NCI-H2171 treated with DMSO at 0.1 percent for 48 hours (cell line): ENCODE measurements at regions not wholly inside any gene's neighbourhood (a gene's known extent, or its start where the extent isn't known, plus 50 kb on each side); places are given as distances from the start of the nearest gene placed in this dataset.

Experiments
- DNase-seq: peaks from one replicate; lab custom pipeline; 2025; lab: John Stamatoyannopoulos, UW

GRCh38 chr17:12530161-12530560 is 135.5 kb upstream of the MYOCD start:
- no peak for DNase-seq

DNA sequence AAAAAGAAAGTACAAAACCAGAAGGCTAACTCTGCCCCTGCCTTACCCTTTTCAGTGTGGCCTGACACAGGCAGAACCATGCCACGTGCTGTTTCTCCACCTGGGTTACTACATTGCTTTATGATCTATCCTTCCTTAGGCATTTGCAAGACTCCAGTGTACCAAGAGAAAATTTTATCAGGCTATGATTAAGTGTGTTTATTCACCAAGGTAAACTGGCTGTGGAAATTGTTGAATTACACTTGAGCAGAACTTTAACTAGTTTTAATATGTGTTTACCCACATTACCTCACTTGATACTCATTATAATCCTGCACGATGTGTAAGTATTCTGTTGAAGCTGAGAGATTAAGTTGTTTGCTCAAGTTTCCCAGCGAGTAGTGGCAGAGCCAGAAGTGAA is 129.7 kb upstream of the MYOCD start:
- DNase-seq = no peak

DNA sequence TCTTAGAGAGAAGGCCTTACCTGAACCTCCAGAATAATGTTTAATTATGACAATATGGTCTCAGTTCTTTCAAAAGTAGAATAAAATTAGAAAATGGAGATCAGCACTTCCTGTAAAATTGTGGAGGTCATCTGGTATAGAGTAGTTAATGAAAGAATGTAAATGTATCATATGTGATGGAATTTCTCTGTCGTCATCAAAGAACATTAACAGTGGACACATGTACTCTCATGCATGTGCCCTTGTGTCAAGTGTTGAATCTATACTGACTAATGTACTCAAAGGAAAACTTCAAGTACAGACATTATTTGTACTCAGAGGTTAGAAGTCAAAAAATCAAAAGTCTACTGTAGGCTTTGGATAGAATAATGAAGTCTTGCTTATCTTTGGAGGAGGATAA is 129.2 kb upstream of the MYOCD start:
- DNase-seq = no peak

DNA sequence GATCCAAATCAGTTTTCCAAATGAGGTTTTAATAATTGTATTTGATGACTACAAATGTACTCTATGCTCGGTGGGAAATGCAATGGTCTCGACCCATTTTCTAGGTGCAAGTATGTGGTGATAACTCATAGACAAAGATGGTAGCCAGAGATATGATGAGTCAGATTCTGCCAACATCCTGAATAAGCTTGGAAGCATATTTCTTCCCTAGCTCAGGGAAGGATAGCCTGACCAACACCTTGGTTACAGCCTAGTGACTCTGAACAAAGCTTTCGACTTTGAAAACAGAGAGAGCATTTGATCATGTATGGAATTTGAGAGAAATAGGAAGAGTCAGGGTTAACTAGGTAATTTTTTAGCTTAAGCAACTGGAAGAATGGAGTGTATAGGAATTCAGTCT is 128.3 kb upstream of the MYOCD start:
- no peak for DNase-seq

DNA sequence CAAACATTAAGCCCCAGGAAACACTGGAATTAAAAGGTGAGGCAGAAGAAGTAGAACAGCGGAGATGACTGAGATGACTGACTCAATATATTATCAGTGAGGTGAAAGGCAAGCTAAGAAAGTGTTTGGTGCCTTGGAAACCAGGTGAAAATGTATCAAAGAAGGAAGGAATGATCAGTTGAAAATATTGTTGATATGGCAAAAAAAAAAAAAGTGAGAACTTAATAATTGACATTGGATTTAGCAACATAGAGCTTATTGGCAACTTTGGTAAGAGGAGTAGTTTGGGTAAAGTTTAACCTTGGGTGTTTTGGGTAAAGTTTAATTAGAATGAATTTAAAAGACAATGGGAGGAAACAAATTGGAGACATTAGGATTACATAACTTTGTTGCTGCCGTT is 127.7 kb upstream of the MYOCD start:
- DNase-seq = no peak

- peak; percentile 39 for DNase-seq
These were observed 119.7 kb upstream of the MYOCD start for GRCh38 chr17:12545877-12546513.

GRCh38 chr17:12546983-12547382 is 118.7 kb upstream of the MYOCD start:
- no peak for DNase-seq

- no peak for DNase-seq
These were observed 117.9 kb upstream of the MYOCD start for GRCh38 chr17:12547831-12548230.

GRCh38 chr17:12548558-12548957 is 117.1 kb upstream of the MYOCD start:
- no peak for DNase-seq

GRCh38 chr17:12549499-12550041 is 116.1 kb upstream of the MYOCD start:
- no peak for DNase-seq

GRCh38 chr17:12553625-12554024 is 112.1 kb upstream of the MYOCD start:
- no peak for DNase-seq

DNA sequence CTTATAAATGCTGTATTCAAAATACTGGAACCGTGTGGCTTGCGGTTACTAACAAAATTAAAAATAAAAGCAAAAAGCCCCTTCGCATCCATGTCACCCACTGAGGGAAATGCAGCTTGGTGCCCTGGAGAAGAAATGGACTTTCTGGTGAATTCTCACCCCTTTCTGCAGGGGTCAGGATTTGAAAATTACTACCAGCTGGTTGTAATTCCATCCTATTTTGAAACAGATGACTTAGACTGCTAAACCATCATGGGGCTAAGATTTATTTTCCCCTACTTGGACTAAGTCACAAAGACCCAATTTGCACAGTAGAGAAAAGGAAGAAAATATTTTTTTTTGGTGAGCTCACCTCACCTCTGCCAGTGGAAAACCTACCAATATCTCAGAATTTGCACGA is 111.4 kb upstream of the MYOCD start:
- DNase-seq = no peak

DNA sequence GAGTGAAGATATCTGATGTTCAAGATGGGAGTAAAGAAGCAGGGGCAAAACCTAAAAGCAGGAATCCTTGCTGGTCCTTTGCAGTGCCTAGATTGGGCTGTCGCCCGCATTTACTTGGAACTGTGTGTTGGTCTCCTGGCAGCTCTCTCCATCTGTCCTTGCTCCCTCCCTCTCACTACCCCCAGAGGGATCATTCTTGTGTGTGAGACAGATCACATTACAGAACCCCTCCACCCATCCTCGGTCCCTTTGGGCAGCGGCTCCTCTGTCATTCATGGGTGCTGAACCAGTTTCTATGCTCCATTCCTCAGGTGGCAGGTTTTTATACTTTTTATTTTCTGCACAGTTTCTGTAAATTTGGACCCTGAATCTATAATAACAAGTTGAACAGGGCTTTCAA is 99.4 kb upstream of the MYOCD start:
- peak; percentile 17 for DNase-seq

GRCh38 chr17:12567077-12568053 is 98.3 kb upstream of the MYOCD start:
- DNase-seq = no peak

GRCh38 chr17:12568358-12569251 is 97.1 kb upstream of the MYOCD start:
- DNase-seq = no peak

DNA sequence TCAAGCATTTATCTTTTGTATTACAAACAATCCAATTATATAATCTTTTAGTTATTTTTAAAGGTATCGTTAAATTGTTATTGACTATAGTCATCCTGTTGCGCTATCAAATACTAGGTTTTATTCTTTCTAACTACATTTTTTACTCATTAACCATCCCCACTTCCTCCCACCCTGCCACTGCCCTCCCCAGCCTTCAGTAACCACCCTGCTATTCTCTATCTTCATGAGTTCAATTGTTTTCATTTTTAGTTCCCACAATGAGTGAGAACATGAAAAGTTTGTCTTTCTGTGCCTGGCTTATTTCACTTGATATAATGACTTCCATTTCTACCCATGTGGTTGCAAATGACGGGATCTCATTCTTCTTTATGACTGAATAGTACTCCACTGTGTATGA is 94.1 kb upstream of the MYOCD start:
- no peak for DNase-seq

GRCh38 chr17:12574525-12574924 is 91.2 kb upstream of the MYOCD start:
- no peak for DNase-seq

DNA sequence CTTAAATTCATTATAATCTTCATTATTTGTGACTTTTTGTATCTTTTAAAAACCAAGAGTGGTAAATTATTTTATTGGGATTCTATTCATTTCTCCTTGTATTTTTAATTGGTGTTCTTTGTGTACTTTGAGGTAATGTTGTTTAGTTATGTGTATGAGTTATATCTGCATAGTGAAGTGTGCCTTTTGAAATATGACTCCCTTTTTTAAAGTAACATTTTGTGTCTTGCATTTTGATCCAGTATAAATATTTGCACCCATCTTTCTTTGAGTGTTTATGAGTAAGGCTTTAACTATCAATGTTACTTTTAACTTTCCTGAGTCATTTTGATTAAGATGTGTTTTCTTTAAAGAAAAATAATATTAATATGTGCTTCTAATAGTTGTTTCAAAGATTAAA is 90.0 kb upstream of the MYOCD start:
- DNase-seq = no peak

DNA sequence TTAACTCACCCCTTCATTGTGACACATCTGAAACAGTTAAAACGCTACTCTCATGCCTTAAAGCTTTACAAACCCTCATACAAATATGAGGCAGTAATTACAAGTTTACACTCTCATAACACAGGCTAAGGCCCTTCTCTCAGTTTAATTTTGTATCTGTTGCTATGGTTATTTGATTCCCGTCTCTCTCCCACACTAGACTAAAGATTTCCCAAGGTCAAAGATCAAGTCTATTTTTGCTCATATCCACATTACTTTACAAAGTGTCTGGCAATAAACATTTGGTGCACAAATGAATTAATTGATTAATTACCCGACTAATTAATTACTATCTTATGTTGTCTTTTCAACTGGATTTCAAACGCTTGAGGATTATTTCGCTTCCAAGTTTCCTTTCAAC is 86.4 kb upstream of the MYOCD start:
- no peak for DNase-seq

DNA sequence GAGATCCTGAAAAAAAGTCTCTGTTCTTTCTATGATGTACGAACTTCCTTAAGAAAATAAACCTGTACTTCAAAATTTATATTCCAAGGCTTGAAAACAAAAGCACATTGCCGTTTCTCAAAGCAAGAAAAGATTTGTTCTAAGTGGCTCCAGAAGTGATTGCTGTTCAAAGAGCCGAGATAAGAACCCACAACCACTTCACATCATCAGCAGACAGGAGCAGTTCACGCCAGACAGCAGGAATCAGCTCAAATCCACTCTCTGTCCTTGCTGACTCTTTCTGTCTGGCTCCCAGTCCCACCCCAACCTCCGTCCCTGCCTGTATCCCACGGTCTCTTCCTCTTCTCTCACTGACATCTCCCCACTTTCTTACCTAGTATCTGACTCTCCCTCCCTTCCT is 85.0 kb upstream of the MYOCD start:
- no peak for DNase-seq

GRCh38 chr17:12584727-12585126 is 81.0 kb upstream of the MYOCD start:
- no peak for DNase-seq

GRCh38 chr17:12588531-12588930 is 77.2 kb upstream of the MYOCD start:
- no peak for DNase-seq
